ENCODE measurements at regions not wholly inside any gene's neighbourhood (a gene's known extent, or its start where the extent isn't known, plus 50 kb on each side); places are given as distances from the start of the nearest gene placed in this dataset.

DNA sequence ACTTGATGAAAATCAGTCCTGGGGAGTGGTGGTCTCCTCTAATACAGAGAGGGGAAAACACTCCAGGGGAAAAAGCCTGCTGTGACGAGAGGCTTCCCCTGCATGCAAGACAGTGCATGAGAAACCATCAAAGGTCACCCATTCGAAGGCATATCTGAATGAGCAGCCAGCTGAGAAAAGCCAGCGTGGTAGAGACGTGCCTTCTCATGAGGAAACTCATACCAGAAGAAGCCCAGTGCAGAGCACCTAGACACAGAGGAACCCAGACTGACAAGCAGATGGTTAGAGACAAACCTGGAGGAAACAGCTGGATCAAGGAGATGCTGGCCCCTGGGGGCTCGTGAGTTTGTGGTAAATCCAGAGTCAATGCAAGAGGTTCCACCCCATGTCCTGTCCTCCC lies 534.8 kb downstream of the BRD1 start:
- CTCF ChIA-PET, result no interaction called here
- TF ChIP-seq, protein P1, sequence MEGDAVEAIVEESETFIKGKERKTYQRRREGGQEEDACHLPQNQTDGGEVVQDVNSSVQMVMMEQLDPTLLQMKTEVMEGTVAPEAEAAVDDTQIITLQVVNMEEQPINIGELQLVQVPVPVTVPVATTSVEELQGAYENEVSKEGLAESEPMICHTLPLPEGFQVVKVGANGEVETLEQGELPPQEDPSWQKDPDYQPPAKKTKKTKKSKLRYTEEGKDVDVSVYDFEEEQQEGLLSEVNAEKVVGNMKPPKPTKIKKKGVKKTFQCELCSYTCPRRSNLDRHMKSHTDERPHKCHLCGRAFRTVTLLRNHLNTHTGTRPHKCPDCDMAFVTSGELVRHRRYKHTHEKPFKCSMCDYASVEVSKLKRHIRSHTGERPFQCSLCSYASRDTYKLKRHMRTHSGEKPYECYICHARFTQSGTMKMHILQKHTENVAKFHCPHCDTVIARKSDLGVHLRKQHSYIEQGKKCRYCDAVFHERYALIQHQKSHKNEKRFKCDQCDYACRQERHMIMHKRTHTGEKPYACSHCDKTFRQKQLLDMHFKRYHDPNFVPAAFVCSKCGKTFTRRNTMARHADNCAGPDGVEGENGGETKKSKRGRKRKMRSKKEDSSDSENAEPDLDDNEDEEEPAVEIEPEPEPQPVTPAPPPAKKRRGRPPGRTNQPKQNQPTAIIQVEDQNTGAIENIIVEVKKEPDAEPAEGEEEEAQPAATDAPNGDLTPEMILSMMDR (IDR thresholded peaks at IDR 0.05; ENCODE audit: insufficient read depth, low read depth, low read length), result no peak
- POLR2A ChIA-PET, result no interaction called here

DNA sequence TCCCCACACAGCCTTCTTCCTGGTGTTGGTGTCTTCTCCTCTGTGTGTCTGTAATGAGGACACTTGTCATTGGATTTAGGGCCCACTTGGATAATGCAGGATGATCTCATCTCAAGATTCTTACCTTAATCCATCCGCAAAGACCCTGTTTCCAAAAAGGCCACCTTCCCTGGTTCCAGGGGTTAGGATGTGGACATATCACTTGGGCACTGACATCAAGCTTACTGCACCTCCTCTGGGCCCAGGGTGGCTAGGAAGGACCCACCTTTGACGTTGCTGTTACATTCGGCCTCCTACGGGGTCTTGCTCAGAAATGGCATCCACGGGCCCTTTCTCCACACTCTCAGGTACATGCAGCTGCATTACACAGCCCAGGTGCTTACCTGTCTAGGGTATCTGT lies 535.9 kb downstream of the BRD1 start:
- H3K27me3 ChIP-seq (ENCODE audit: control insufficient read depth, insufficient read depth, low read length), result no peaks in the 10 kb centered on the region
- POLR2A ChIA-PET, result no interaction called here
- CTCF ChIA-PET, result no interaction called here
- no peak overlapping the region for H3K4me3 ChIP-seq (ENCODE audit: low read depth, low read length)
- TF ChIP-seq, protein P1 (IDR thresholded peaks at IDR 0.05; ENCODE audit: insufficient read depth, low read depth, low read length), result no peak
- no peaks in the 10 kb centered on the region for H3K36me3 ChIP-seq (ENCODE audit: control insufficient read depth, insufficient read depth, low read length)
- no peak for DNase-seq (ENCODE audit: low read depth)

More for the DNA sequence above, 534.8 kb downstream of the BRD1 start:
- no peak for DNase-seq (ENCODE audit: low read depth)
- Histone ChIP-seq H3K27me3 (ENCODE audit: control insufficient read depth, insufficient read depth, low read length) (no peaks in the 10 kb centered on the region), H3K4me3 (ENCODE audit: low read depth, low read length) (no peak overlapping the region), H3K36me3 (ENCODE audit: control insufficient read depth, insufficient read depth, low read length) (no peaks in the 10 kb centered on the region)

DNA sequence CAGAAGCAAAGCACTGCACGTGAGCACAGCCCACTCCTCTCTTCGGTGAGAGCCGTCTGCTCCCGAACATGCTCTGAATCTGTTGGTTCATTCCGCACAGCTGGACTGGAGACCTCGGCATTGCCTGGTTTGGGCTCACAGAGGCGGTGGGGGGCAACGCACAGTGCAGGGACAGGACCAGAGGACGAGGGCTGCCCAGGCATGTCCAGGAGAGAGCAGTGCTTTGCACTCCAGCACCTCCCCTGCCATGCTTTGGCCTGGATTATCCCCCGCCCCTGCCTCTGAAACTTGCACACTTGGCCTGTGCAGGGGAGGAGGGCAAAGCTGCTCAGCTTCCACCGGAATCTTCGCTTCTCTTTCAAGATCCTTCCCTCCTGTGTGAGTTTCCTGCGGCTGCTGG lies 536.5 kb downstream of the BRD1 start:
- H3K27me3 ChIP-seq (ENCODE audit: control insufficient read depth, insufficient read depth, low read length), result no peaks in the 10 kb centered on the region
- POLR2A ChIA-PET, result no interaction called here
- CTCF ChIA-PET, result no interaction called here
- no peak for DNase-seq (ENCODE audit: low read depth)
- no peaks in the 10 kb centered on the region for H3K36me3 ChIP-seq (ENCODE audit: control insufficient read depth, insufficient read depth, low read length)
- H3K4me3 ChIP-seq (ENCODE audit: low read depth, low read length), result no peak overlapping the region
- TF ChIP-seq, protein P1 (IDR thresholded peaks at IDR 0.05; ENCODE audit: insufficient read depth, low read depth, low read length), result no peak

DNA sequence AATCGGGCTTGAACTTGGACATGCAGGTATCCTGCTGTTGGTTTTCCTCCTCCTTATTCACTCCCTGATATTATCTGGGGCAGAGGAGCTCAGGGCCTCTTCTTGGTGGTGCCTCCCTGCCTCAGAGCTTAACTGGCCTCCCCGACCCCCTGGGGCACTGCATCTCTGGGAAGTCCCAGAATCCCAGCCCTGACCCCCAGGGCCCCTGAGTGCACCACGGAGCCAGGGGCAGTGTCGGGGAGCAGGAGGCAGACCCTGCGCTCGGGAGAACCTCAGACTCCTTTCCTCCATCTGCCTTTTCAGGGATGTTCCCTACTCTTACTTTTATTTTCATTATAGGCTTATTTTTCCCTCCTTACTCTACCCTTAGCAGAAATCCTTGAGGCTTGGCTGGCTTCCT lies 537.0 kb downstream of the BRD1 start:
- Histone ChIP-seq H3K36me3 (ENCODE audit: control insufficient read depth, insufficient read depth, low read length) (no peaks in the 10 kb centered on the region), H3K4me3 (ENCODE audit: low read depth, low read length) (no peak overlapping the region), H3K27me3 (ENCODE audit: control insufficient read depth, insufficient read depth, low read length) (no peaks in the 10 kb centered on the region)
- POLR2A ChIA-PET, result no interaction called here
- TF ChIP-seq, protein P1 (IDR thresholded peaks at IDR 0.05; ENCODE audit: insufficient read depth, low read depth, low read length), result no peak
- CTCF ChIA-PET, result no interaction called here
- no peak for DNase-seq (ENCODE audit: low read depth)

DNA sequence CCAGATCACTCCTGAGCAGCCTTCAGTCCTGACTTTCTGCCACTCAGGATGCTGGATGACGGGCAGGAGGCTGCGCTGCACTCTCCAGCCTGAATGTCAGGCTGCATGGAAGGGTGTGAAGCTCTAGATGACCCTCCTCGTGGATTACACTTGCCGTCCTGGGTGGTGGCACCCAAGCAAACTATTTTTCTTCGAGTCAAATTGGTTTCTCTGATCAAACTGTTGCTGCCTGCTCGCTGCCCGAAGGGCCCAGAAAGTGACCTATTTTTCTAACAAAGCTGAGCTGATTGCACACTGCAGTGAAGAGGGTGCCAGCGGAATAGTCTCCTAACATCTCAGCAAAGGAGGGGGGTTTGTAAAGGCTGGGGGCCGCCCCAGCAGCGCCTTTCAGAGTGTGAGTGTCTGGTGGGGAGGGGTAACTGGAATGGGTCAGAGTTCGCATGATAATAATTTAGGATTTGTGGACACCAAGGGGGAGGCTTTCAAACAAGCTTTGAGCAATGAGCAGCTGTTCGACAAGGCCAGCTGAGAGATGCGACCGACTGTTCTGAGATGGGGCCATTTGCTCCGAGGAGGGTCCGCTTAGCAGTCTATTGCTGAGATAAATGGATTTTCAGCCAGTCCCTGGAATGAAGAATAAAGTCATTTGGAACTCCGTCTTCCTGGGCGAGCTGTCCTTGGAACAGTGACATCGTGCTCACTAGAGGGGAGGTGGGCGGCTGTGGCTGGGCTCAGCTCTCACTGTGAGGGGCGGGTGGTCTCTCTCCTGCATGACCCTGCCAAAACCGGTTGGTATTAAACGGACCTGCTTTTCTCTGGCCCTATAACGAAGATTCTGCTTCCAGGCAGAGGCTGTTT lies 537.6 kb downstream of the BRD1 start:
- ChIA-PET CTCF (no interaction called here), POLR2A (no interaction called here)
- DNase-seq (ENCODE audit: low read depth), result no peak

More for the DNA sequence above, 537.6 kb downstream of the BRD1 start:
- TF ChIP-seq, protein P1 (IDR thresholded peaks at IDR 0.05; ENCODE audit: insufficient read depth, low read depth, low read length), result no peak
- H3K36me3 ChIP-seq (ENCODE audit: control insufficient read depth, insufficient read depth, low read length), result no peaks in the 10 kb centered on the region
- H3K4me3 ChIP-seq (ENCODE audit: low read depth, low read length), result no peak overlapping the region
- no peaks in the 10 kb centered on the region for H3K27me3 ChIP-seq (ENCODE audit: control insufficient read depth, insufficient read depth, low read length)

Data from BJ (cell line).